GM18498 (cell line): ENCODE measurements at regions not wholly inside any gene's neighbourhood (a gene's known extent, or its start where the extent isn't known, plus 50 kb on each side); places are given as distances from the start of the nearest gene placed in this dataset.
A peak's percentile ranks its signal among the peaks of the same experiment; 100 is the strongest.

Source experiments
- ATAC-seq: cut with Tn5 transposase; IDR thresholded peaks from one replicate; pipeline ENCODE4 v1.9.1; 2021; ENCODE audit warnings: mild to moderate bottlenecking, moderate library complexity; ENCODE audit not compliant: unreplicated experiment

DNA sequence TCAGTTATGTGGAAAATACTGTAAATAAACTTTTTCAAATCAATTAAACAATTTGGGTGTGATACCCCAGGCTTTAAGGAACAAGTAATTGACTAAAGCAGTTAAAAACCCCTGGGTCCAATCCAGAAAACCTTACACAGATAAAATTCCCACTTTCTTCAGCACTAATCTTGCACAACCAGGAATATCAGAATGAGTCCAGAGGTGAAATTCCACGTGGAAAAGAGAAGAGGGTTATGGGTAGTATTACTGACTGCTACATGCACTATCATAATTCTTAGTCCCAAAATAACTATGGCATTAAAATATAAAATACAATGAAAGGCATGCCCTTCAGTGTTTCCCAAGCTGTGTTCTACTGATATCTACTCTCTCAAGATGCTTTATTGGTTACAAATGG is 135.7 kb upstream of the STEAP4 start:
- no peak for ATAC-seq

GRCh38 chr7:88437132-88437531 is 130.4 kb upstream of the STEAP4 start:
- ATAC-seq, result no peak

DNA sequence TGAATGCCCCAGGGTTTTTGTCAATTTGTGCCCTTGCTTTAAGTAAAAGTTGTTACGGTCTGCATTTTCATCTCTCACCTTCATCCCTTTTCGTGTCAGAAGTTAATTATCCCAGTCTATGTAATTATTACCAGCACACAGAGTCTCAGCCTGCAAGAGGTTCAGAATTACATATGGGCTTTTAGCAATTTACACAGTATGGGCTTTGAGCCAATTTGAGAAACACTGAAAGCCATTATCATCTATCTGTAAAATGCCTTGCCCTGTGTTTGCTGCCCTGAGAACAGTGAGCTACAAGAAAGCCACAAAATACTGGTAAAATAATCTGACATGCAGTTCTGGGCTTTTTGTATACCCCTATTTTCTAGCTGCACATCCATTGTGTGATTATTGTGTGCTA is 125.6 kb upstream of the STEAP4 start:
- no peak for ATAC-seq

DNA sequence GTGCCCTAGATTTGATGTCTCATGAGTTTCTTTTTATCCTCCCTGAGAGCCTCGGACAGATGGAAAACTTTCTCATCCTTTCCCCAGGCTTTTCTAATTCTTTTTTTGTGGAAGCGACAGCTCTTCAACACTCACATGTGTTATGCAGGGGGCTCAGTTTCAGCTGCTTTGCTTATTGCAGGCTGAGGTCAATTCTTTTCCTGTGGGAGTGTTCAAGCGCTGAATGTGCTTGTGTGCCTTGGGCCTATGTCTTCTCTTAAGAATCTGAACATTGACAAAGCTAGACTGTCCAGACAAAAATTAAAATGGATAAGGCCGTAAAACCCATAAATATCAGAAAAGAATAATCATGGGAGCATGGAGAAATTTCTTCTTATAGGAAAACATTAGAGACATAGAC is 125.2 kb upstream of the STEAP4 start:
- ATAC-seq, result no peak

DNA sequence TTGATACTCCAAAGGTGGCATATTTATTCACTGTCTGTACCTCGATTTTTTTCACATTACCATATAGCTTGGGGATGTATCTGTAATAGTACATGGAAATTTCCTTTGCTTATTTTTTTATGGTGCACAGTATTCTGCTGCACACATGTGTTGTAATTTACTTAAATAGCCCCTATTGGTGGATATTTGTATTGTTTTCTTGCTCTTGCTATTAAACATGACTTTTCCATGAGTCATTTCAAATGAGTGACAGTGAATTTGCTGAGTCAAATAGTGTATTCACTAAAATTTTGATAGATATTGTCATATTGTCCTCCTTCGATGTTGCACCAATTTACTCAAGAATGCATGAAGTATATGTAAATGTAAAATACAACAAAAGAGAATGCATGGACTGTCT is 122.7 kb upstream of the STEAP4 start:
- no peak for ATAC-seq

GRCh38 chr7:88402529-88402928 is 95.8 kb upstream of the STEAP4 start:
- ATAC-seq, result no peak

DNA sequence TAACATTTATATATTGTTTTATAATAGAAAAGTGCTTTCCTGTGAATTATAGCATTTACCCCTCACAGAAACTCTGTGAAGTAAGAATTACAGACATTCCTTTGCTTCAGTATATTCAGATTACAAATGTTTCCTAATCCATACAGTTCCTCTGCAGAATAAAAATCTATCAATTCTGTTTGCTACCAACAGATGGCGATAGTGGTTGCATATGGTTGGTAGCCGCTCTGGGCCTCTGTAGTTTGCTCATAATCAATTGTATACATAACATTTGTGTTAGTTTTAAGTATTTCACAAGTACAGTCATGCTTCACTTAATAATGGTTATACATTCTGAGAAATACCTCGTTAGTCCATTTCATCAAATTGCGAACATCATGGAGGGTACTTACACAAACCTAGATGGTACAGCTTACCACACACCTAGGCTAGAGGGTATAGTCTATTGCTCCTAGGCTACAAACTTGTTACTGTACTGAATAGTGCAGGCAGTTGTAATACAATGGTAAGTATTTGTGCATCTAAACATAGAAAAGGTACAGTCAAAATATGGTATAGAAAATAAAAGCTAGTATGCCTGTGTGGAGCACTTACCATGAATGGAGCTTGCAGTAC is 94.4 kb upstream of the STEAP4 start:
- peak; percentile 53 for ATAC-seq

- ATAC-seq, result no peak
Observed at GRCh38 chr7:88399696-88400240, 93.1 kb upstream of the STEAP4 start.

- ATAC-seq, result no peak
Observed at GRCh38 chr7:88399036-88399435, 92.3 kb upstream of the STEAP4 start.

DNA sequence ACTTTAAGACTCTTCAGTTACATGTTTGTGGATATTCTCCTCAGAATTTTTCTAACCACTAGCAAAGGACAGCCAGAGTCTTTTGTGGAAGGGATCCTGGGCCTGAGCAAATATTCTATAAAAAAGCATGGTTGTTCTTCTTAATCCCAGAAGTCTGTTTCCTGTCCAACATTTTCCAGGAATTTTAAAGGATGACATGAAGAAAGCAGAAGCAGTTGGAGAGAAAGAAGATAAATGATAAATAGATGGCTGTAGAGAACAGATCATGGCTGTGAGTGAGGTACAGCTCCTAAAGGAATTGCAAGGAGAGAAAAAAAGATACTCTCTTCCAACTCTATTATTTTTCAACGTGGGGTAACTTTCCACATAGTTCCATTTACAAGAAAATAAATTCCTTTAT is 91.8 kb upstream of the STEAP4 start:
- ATAC-seq, result no peak

DNA sequence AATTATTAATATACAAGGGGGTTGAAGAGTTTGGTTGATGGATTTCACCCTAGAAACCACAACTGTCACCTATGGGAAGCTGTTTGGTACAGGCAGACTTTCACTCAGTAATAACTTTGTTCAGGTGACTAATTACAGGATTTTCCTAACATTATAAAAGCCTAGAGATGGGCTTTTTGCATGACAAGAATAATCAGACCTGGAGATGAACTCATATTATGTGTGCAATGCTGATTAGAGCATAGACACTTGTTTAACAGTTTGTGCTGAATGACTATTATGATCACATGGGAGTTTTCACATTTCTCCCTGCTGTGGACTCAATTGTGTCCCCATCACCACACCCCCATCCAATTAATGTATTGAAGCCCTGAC is 90.2 kb upstream of the STEAP4 start:
- ATAC-seq, result peak; percentile 17

DNA sequence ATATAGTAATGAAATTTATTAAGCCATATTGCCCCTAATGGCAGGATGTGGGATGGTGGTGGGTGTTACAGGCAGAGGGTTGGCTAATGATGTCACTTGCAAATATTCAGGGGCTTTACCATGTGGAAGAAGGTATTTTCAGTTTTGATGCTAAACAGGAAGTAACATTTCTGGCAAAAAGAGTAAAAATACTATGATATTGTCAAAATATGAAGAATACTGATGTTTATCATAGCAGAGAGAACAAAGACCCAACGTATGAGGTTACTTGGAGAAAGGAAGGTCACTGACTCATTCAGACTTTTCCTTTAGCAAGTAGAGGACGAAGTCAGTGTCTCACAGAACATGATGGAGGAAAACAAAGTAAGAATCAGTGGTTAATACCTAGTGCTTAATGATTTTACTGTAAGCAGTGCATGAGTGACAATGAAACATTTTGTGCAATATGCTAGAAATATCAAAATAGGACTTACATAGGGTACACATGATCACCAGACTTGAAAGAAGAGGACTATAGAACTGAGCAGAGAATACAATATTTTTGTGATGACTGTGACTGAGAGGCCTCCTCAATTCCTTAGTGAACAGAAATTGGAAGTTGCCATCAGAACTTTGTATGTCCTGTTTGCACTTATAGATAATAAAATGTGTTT is 89.7 kb upstream of the STEAP4 start:
- peak; percentile 80 for ATAC-seq

DNA sequence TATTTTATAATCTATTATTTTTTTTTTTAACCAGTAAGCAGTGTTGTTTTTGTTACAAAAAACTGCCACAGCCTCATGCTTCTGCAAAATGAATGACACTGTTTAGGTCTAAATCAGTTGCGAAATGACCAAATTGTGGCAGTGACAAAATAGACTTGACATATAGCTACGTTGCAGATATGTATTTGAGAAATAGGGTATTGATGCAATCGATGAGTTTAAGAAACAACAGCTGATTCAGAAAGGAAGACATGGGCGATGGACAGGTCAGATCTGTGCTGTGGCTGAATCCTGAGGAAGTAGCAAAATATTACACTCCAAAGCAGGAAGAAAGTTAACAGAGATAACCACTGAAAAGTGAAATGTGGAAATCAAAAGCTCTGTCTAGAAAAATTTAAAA is 89.0 kb upstream of the STEAP4 start:
- ATAC-seq, result no peak

GRCh38 chr7:88391247-88391646 is 84.6 kb upstream of the STEAP4 start:
- ATAC-seq, result no peak

DNA sequence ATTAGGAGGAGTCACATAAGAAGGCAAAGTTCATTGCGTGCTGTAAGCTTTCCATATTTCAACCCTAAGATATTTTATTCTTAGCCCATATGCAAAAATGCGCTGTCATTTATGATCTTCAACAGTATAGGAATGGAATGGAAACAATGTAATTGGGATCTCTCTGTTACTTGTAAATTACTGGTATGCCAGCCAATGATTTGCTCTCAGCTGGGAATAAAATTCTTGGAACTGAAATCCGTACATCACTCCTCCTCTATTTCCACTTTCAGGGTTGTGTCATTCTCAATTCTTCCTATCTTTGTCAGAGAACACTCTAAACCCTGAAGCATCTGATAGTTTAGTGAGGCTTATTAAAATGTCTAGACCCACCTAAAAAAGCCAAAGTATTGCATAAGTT is 80.7 kb upstream of the STEAP4 start:
- no peak for ATAC-seq

- ATAC-seq, result no peak
Observed at GRCh38 chr7:88386665-88387156, 80.0 kb upstream of the STEAP4 start.

GRCh38 chr7:88377434-88377833 is 70.7 kb upstream of the STEAP4 start:
- no peak for ATAC-seq

DNA sequence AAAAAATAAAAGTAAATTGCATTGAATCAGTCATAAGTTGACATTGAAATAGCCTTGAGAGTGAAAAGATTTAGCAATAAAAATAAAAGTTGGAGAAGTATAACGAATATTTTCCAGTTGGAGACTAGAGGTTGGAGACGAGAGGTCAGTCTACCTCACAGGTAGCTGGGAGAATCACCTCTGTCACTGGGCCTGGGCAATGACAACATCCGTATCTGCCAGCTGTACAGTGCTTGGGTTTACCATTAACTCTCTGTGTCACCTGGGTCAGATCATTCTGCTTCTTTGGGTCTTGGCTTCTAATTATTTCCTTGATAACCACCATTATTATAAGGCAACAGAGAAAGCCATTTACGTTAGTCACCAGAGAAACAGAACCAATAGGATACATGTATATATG is 62.0 kb upstream of the STEAP4 start:
- ATAC-seq, result no peak

GRCh38 chr7:88366845-88367244 is 60.2 kb upstream of the STEAP4 start:
- no peak for ATAC-seq

DNA sequence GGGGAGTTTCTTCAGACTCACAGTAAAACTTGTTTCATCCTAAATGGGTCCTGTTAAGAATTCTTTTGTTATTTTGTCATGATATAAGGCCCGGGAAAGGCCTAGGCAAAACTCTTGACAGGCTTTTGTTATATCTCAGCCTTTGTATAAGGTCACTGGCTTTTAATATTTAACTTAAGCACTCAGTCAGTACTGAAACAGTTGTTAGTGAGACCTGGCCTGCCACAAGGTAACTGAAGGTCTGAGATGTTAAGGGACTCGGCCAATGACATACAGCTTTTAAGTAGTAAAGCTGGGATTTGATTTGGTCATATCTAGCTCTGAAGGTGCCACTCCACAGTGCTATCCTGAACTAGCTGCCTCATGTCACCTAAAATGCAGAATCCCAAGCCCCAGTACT is 57.2 kb upstream of the STEAP4 start:
- no peak for ATAC-seq

GRCh38 chr7:88363249-88363648 is 56.6 kb upstream of the STEAP4 start:
- ATAC-seq, result no peak

GRCh38 chr7:88361357-88361756 is 54.7 kb upstream of the STEAP4 start:
- ATAC-seq, result no peak

DNA sequence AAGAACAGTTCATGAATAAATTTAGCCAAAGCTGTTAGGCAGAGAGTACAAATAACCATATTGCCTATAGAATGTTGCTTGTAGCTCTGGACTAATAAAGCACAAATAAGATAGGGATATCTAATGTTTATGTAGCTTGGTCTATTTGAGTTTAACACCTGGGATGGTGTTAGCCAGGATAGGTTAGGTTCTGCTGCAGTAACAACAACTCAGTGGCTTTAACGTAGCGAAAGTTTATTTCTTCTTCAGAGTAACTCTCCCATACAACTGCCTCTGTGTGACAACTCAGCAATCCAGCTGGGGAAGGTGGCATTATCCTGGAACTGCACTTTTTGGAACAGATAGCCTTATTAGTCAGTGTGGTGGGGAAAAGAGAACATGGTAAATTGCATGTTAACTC is 52.2 kb upstream of the STEAP4 start:
- ATAC-seq, result no peak
